ENCODE measurements at regions not wholly inside any gene's neighbourhood (a gene's known extent, or its start where the extent isn't known, plus 50 kb on each side); places are given as distances from the start of the nearest gene placed in this dataset.

GRCh38 chr3:140821493-140821892 lies 120.1 kb upstream of the SLC25A36 start:
- DNase-seq = no peak

GRCh38 chr3:140822401-140823047 lies 119.1 kb upstream of the SLC25A36 start:
- no peak for DNase-seq

- DNase-seq = no peak
These were observed 118.5 kb upstream of the SLC25A36 start for GRCh38 chr3:140823106-140823505.

- DNase-seq = no peak
These were observed 113.7 kb upstream of the SLC25A36 start for GRCh38 chr3:140827894-140828293.

- DNase-seq = no peak
These were observed 113.1 kb upstream of the SLC25A36 start for GRCh38 chr3:140828585-140828984.

GRCh38 chr3:140829796-140830195 lies 111.8 kb upstream of the SLC25A36 start:
- DNase-seq = no peak

GRCh38 chr3:140830391-140830790 lies 111.2 kb upstream of the SLC25A36 start:
- no peak for DNase-seq

- no peak for DNase-seq
These were observed 108.8 kb upstream of the SLC25A36 start for GRCh38 chr3:140832883-140833282.

- no peak for DNase-seq
These were observed 107.2 kb upstream of the SLC25A36 start for GRCh38 chr3:140834266-140835037.

GRCh38 chr3:140842984-140843649 lies 98.5 kb upstream of the SLC25A36 start:
- no peak for DNase-seq

GRCh38 chr3:140843656-140844055 lies 98.0 kb upstream of the SLC25A36 start:
- DNase-seq = no peak

- no peak for DNase-seq
These were observed 97.6 kb upstream of the SLC25A36 start for GRCh38 chr3:140844072-140844471.

- DNase-seq = no peak
These were observed 95.8 kb upstream of the SLC25A36 start for GRCh38 chr3:140845882-140846281.

- no peak for DNase-seq
These were observed 93.0 kb upstream of the SLC25A36 start for GRCh38 chr3:140848666-140849065.

GRCh38 chr3:140850210-140850955 lies 91.3 kb upstream of the SLC25A36 start:
- DNase-seq = no peak

GRCh38 chr3:140854961-140855360 lies 86.7 kb upstream of the SLC25A36 start:
- no peak for DNase-seq

- peak; percentile 59 for DNase-seq
These were observed 84.7 kb upstream of the SLC25A36 start for GRCh38 chr3:140856905-140857304.

- no peak for DNase-seq
These were observed 83.6 kb upstream of the SLC25A36 start for GRCh38 chr3:140857993-140858392.

- no peak for DNase-seq
These were observed 81.9 kb upstream of the SLC25A36 start for GRCh38 chr3:140859592-140860336.

GRCh38 chr3:140863580-140864009 lies 78.0 kb upstream of the SLC25A36 start:
- peak; percentile 88 for DNase-seq

- DNase-seq = no peak
These were observed 71.3 kb upstream of the SLC25A36 start for GRCh38 chr3:140870351-140870750.

GRCh38 chr3:140871022-140871421 lies 70.6 kb upstream of the SLC25A36 start:
- no peak for DNase-seq

Measured in NCI-H82 (cell line).